Muscle of back (tissue), 3 donors: ENCODE measurements at regions not wholly inside any gene's neighbourhood (a gene's known extent, or its start where the extent isn't known, plus 50 kb on each side); places are given as distances from the start of the nearest gene placed in this dataset.
"Not testable (repeated sequence)": the region's sequence is repeated elsewhere in the genome, so short reads cannot be mapped to it uniquely, and the experiment has no call there.

Source experiments
- DNase-seq, 3 donors: peaks; one replicate each; pipeline versions ENCODE4 v3.0.0 to v3.0.0-alpha.2; 2013

DNA sequence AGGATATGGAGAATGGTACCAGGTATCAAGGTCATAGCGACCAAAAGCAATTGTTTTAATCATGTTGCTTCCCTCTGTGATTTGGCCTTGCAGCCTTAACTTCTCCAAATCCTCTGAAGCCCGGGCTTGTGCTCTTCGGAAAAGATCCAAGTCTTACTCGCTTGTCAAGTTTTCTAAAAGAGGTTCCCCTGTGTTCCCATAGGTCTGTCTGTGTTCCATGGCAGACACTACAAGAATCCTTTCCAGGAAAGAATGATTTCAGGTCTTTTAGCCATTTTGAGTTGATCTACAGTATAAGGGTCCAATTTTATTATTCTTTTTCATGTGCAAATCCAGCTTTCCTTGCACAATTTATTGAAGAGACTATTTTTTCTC lies 710.6 kb upstream of the DIAPH2 start:
- DNase-seq, result peak; percentile 60 to 81 (median 65)

DNA sequence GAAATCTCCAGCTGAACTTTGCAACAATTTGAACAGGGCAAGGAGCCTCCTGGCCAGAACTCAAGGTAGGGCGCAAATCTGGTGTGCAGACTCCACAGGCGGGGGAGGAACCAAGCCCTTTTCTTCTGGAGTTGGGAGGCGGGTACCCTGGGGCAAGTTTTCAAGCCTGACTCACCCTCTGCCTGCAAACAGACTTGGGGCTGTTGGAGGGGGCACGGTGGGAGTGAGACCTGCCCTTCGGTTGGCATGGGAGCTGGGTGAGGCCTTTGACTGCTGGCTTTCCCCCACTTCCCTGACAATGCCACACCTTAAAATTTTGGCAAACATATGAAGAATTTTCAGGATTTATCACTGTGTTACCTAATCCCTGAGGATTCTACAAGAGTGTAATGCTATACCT lies 709.8 kb upstream of the DIAPH2 start:
- no peak for DNase-seq

DNA sequence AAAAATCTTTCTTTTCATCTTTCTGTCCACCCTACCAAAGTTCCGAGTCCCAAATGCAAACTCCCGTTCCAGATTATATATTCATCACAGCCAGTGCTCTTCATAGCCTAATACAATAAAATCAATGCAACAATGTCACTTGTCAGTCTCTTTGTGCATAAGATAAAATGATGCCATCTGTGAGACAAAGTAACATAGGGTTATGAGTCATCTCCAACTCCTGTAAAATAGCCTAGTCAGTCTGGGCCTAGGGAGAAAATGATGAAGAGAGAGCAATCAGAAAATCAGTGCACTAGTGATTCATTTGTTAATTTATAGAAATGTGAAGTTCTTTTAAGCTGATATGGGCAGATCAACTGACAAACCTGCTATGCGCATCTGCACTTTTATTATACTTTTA lies 689.1 kb upstream of the DIAPH2 start:
- DNase-seq, result no peak

DNA sequence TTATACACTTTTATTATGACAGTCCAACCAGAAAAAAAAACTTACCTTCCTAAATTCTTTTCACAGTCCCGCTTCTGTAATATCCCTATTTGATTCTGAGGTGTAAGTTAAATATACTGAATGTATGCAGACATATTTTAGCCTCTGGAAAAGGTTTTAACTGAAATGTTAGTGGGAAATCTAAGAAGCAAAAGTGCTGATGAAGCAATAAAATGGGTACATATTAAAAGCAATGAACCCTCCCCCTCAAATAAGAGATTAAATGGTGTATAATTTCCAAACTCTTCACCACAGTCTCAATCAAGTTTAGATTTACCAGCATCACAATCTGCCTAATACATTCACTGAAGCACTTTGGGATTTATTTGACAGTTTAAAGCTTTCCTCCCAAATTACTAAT lies 688.3 kb upstream of the DIAPH2 start:
- DNase-seq, result no peak

DNA sequence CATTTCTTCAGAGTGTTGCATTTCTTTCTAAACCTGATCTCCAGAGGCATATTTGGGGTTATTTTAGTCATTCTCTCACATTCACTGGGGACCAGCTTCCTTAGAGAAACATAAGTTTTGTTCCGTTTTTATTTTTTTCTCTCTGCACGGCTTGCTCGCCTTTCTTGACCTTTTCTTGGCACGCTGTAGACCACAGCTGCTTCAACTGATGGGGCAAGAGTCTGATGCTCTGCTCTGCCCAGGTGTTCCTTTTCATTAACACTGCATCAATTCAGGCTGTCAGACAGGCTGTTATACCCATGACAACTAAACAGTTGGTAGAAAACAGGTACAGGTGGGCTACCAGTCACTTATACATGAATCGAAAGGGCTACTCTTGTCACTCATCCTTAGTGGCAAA lies 682.2 kb upstream of the DIAPH2 start:
- DNase-seq, result peak in 1 of 3 donors; percentile 30

DNA sequence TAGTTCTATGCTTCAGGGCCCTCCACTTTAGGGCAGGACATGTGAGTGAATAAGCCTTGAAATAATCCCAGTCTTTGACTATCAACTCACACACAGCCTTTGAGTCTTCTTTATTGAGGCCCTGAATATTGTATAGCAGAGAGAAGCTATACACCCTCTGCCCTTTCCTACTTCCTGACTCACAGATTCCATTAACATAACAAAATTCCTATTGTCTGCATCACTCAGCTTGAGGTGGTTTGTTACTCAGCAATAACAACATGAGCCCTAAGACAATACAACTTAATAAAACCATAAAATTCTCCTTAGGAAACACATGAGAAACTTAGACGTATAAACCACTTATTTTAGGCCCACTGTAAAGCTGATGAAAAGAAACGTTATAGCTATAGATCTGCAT lies 680.3 kb upstream of the DIAPH2 start:
- no peak for DNase-seq

DNA sequence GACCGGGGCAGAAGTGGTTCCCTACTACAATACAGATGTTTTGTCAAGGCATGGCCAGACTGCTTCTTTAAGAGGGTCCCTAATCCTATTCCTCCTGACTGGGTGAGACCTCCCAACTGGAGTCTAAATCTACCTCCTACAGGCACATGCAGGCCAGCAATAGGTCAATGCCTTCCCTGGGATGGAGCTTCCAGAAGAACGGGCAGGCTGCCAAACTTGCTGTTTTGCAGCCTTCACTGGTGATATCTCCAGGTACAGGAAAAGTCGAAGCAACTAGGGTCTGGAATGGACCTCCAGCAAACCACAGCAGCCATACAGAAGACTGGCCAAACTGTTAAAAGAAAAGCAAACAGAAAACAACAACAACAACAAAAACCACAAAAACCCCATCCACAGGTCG lies 678.4 kb upstream of the DIAPH2 start:
- no peak for DNase-seq

DNA sequence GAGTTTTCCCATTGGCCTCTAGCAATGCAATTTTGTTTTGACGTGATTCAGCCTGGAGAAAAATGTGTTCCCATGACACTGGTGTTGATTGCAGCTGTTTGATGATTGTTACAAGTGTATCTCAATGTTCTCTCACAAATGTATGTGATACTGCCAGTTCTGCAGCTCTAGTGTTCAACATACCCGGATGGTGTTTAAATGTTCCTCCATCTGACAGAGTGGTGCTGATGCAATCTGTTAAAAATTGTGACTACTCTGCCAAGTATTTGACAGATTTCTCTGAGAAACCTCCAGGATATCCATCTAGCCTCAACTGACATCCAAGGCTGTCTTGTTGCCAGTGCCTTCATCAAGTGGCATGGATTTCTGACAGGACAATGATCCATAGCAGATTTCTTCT lies 657.2 kb upstream of the DIAPH2 start:
- DNase-seq, result peak; percentile 20 to 34 (median 24)

DNA sequence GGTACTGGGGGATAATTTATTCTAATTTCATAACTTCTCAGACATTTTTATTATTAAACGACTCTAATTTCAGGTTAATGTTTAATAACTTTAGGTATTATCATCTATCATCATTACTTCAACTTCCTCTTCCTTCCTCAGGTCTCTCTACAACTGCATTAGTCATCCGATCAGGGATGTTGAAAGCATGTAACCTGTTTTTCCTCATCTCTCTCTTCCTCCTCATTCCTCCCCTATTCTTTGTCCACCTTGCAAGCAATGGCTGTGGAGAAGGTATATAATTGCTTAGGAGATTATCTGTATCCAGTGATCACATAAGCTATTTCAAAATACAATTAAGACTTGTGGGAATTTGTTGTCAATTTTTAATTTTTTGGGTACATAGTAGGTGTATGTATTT lies 632.6 kb upstream of the DIAPH2 start:
- no peak for DNase-seq

DNA sequence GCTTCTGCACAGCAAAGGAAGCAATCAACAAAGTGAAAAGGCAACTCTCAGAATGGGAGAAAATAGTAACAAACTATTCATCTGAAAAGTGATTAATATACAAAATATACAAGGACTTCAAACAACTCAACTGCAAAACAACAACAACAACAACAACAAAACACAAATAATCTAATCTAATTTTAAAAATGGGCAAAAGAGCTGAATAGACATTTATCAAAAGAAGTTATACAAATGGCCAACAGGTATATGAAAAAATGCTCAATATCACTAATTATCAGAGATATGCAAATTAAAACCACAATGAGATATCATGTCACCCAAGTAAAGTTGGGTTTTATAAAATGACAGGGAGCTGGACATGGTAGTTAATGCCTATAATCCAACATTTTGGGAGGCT lies 602.8 kb upstream of the DIAPH2 start:
- no peak for DNase-seq

DNA sequence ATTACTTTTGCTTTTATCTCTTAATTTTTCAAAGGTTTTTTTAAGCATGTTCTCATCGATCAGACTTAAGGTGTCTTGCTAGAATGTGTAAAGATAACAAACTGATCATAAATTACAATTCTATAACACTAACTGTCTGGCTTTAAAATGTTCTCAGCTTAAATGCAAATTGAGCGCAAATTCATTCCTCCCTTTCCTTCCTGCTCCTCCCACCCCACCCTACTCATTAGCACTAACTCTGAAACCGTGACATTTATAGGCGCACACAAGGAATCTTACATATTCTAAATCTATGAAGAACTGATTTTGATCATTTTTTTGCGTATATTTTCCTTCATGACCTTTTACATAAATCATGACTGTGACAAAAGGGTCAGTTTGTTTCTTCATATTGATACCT lies 590.0 kb upstream of the DIAPH2 start:
- no peak for DNase-seq

DNA sequence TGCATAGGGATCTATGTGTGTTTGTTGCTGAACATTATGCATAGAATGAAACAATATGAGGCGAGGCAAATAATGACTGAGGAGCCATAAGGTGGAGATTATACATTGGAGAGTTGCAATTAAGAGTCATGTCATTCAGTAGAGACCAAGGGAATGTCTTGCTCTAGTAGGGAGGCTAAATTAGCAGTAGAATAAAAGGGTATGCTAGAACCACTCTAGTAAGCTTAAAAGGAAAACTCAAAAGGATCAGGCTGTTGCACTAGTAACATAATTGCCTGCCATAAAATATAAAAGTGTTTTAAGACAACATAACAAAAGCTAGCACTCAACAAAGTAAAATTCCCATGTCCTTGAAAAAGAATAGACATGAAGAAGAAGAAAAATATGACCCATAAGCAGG lies 586.2 kb upstream of the DIAPH2 start:
- no peak for DNase-seq

DNA sequence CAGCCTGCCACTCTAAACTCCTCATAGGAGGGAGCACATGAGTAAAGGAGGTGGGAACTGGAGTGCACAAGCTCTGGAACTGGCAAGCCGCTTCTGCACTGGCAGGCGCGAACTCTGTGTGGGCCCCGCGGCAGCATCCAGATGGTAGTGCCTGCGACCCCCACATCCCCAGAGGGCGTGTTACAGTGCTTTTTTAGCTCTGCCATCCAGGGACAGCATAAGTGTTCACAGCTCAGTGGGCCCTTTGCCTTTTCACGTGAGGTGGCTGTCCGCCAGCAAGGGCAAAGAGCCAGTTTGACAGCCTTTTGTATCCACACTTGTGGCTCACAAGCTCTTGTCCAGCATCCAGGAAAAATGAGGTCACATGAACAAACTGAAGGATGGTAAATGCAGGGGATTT lies 581.6 kb upstream of the DIAPH2 start:
- DNase-seq, result no peak

DNA sequence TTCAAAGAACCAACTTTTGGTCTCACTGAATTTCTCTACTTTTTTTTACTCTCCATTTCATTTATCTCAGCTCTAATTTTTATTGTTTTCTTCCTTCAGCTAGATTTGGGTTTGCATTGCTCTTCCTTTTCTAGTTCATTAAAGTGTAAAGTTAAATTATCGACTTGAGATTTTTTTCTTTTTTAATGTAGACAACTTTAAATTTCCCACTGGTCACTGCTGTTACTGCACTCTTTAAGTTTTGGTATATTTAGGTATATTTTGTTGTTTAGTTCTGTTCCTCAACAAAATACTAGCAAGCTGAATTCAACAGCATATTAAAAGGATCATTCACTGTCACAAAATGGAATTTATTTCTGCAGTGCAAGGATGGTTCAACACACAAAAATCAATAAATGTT lies 572.0 kb upstream of the DIAPH2 start:
- no peak for DNase-seq

DNA sequence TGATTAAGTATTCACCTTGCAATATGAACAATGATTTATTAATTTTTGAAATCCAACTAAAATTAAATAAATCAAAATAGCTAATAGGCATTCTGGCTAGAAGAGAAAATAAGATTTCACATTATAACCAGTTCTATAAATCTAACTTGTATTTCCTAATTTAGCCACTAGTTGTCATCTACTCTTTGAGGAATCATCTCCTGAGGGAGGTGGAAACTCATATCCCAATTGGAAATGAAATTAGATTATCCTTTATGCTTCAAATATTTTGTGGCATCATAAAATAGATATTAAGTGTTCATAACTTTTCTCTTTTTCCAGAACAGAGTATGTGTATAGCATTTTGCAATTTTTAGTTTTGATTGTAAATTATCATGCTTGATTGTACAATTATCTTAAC lies 558.5 kb upstream of the DIAPH2 start:
- DNase-seq, result no peak

DNA sequence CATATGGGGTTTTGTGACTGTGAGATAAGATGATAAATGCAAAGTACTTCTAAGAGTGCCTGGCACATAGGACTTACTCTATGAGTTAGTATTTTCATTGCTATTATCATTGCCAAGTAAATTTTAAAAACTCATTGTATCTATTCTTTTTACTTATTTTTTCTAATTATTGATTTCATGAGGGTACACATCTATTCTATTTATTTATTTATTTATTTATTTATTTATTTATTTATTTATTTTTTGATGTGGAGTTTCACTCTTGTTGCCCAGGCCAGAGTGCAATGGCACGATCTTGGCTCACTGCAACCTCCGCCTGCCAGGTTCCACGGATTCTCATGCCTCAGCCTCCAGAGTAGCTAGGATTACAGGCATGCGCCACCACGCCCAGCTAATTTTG lies 556.6 kb upstream of the DIAPH2 start:
- not testable (repeated sequence) for DNase-seq

DNA sequence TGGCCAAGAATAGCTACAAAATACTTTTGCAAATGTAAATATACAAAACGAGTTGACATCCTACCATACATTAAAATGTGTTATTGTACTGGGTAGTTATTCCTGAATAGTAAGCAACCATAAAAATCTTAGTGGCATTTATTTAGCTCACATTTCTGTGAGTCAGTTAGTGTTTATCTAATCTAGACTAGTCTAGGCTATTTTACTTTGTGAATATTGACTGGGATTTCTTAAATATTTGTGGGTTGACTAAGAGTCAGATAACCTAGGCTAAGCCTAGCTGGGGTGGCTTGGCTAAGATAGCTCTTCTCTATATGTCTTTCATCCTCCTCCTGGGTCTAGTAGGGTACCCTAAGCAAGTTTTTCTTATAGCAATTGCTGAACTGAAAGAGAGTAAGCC lies 543.8 kb upstream of the DIAPH2 start:
- DNase-seq, result no peak

DNA sequence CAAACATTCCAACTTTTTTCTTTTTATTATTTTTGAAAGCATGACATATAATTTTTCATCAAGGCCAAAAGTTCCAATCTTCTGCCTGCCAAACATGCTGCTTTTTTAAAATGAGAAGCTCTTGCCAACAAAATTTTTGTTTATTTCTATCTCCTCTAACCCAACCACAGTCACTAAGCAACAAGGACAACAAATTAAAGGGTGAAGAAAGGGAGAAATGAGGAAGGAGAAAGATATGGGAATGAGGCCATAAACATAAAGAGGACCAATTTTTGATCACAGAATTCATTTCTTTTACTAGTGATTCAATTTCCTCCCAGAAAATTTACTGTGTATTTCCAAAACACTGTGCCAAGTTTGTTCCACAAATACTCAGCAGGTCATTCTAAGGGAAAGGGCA lies 537.0 kb upstream of the DIAPH2 start:
- DNase-seq, result peak; percentile 58 to 82 (median 69)

DNA sequence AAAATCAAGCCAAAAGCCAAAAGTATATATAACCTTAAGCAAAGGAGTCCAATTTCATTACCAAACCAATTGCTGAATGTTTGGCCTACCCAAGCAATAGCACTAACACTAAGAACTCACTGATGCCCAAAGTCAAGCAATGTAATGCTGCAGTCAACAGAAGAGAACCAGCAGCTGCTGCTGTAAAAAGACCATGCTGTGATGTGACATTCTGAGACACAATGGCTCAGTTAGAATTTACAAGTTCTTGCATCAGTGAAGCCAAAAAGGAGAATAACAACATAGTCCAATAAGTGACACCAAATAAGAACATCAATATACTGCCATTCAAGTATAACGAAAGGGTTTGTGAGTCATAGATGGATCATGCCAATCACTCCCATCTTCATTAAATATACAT lies 514.0 kb upstream of the DIAPH2 start:
- DNase-seq, result no peak

DNA sequence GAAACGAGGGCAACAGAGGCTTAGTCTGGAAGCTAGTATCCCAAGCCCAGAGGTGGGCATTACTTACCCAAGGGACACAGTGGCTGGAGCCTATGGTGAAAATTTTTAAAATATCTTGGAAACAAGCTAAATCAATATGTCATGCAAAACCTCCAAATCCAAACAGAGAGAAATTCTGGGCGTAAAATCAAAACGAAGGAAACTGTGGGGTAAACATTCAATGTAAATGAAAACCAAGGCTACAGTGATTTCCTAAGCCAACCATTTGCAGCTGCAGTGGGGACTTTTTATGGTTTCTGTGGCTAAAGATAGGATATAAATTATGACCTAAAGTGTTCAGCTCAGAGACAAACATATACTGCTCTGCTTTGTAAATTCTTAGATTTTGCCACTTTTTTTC lies 507.7 kb upstream of the DIAPH2 start:
- DNase-seq, result peak in 1 of 3 donors; percentile 52

DNA sequence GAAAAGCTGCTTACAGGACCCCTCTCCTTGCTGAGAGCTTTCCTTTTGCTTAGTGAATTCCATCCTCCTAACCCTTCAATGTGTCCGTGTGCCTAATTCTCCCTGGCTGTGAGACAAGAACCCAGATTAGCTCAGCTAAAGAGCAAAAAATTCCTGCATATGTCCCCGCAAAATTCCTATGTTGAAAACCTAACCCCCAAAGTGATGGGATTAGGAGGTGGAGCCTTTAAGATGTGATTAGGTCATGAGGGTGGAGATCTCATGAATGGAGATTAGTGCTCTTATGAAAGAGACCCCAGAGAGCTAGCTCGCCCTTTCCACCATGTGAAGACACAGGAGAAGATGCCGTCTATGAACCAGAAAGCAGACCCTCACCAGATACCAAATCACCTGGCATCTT lies 503.0 kb upstream of the DIAPH2 start:
- DNase-seq, result no peak

DNA sequence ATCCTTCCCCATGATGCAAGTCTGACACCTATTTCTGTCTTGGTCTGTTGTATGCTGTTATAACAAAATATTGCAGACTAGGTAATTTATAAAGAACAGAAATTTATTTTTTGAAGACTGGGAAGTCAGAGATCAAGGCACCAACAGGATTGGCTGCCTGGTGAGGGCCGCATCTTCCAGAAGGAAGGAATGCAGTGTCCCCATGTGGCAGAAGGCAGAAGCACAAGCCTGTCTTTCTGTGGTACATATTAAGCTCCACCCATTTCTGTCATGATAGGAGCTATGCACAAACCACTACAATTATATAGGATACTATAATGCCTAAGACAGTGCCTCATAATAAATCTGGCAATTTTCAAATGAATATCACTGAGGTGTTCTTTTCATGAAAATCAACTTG lies 502.3 kb upstream of the DIAPH2 start:
- DNase-seq, result no peak

DNA sequence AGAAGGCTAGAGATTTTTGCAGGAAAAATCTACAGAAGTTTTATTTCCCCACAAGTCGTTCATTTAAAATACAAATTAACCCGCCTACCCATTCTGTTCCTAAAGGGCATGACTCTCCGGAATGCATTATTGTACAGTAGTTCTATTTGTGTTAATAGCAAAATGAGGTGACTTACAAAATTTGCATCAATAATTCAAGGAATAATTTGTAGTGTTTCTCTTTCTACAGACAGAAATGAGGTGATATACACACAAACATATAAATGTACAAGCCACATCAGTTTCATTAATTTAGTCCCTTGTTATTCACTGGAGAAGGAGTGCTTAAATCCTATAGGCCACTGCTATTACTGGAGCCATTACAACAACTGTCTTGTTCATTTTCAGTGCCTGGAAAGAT lies 501.3 kb upstream of the DIAPH2 start:
- no peak for DNase-seq

DNA sequence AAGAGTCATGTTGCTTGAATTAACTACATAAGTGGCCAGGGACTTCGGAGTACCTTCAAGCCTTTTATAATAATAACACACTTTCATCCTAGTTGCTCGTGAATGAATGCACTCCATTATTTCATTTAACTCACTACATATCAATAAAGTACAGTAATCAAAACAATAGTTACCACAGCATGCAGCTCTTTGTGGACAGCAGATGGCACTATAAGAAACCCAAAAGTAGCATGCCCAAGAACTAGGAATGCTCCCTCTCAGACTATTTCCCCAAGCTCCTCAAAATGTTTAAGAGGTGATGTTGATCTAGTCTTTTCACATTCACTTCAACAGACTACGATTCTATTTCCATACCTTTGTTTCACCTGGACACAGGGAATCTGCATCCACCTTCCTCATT lies 500.8 kb upstream of the DIAPH2 start:
- DNase-seq, result no peak

DNA sequence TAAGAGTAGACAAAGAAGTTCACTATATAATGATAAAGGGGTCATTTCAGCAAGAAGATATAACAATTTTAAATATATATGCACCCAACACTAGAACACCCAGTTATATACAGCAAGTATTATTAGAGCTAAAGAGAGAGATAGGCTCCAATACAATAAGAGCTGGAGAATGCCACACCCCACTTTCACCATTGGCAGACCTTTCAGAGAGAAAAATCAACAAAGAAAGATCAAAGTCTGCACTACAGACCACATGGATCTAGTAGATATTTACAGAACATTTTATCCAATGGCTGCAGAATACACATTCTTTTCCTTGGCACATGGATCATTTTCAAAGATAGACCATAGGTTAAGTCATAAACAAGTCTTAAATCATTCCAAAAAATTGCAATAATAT lies 479.7 kb upstream of the DIAPH2 start:
- no peak for DNase-seq
